ENCODE measurements at regions not wholly inside any gene's neighbourhood (a gene's known extent, or its start where the extent isn't known, plus 50 kb on each side); places are given as distances from the start of the nearest gene placed in this dataset.
"Not testable (repeated sequence)": the region's sequence is repeated elsewhere in the genome, so short reads cannot be mapped to it uniquely, and the experiment has no call there.

DNA sequence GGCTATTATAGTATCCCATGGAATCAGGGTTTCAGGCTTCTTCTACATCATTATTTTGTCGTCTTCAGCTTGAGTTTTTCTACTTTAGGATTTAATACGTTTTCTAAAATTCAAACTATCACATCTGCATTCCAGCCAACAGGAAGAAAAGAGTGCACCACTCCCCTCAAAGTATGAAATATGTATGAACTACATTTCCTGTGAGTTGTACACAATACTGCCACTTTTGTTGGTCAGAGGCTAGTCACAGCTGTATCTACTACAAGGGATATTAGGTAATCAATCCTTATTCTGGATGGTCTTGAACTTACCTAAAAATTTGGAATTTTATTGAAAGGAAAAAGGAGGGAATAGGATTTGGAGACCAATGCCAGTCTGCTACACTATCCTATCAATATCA, 235.6 kb upstream of the TBX18 start:
- TF ChIP-seq ZFX (IDR thresholded peaks at IDR 0.05) (no peak), CTCF (conservative IDR thresholded peaks at IDR 0.05) (no peak)
- H3K27ac ChIP-seq, result no peak overlapping the region

GRCh38 chr6:84998223-84998622, 233.8 kb upstream of the TBX18 start:
- H3K27ac ChIP-seq, result no peak overlapping the region
- TF ChIP-seq ZFX (IDR thresholded peaks at IDR 0.05), result no peak
- no peak for TF ChIP-seq CTCF (conservative IDR thresholded peaks at IDR 0.05)

DNA sequence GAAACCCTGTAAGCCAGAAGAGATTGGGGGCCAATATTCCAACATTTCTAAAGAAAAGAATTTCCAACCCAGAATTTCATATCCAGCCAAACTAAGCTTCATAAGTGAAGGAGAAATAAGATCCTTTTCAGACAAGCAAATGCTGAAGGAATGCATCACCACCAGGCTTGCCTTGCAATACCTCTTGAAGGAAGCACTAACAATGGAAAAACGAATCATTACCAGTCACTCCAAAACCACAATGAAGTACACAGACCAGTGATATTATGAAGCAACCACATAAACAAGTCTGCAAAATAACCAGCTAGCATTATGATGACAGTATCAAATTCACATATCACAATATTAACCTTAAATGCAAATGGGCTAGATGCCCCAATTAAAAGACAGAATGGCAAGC, 224.4 kb upstream of the TBX18 start:
- not testable (repeated sequence) for H3K27ac ChIP-seq

- not testable (repeated sequence) for H3K27ac ChIP-seq
Measured at GRCh38 chr6:84985490-84985889, 221.1 kb upstream of the TBX18 start.

DNA sequence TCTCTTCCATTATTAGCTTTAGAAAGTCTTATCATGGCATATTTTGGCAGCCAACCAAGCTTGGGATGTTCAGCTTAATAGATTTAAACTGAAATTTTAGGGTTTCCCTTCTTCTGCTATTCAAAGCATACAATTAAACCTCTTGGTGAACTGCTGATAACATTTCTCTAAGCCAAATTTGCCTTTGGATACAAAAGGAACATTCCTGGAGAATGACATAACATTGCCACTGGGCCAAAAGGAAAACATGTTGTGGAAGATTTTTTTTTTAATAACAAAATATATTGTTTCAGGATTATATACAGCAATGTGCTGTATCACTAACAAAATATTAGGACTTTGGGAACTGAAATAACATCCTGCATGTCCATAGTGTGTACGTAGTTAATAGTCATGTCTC, 215.1 kb upstream of the TBX18 start:
- TF ChIP-seq CTCF (conservative IDR thresholded peaks at IDR 0.05) (no peak), ZFX (IDR thresholded peaks at IDR 0.05) (no peak)
- H3K27ac ChIP-seq, result no peak overlapping the region

- TF ChIP-seq CTCF (conservative IDR thresholded peaks at IDR 0.05) (no peak), ZFX (IDR thresholded peaks at IDR 0.05) (no peak)
- H3K27ac ChIP-seq, result no peak overlapping the region
Measured at GRCh38 chr6:84977363-84977705, 212.9 kb upstream of the TBX18 start.

DNA sequence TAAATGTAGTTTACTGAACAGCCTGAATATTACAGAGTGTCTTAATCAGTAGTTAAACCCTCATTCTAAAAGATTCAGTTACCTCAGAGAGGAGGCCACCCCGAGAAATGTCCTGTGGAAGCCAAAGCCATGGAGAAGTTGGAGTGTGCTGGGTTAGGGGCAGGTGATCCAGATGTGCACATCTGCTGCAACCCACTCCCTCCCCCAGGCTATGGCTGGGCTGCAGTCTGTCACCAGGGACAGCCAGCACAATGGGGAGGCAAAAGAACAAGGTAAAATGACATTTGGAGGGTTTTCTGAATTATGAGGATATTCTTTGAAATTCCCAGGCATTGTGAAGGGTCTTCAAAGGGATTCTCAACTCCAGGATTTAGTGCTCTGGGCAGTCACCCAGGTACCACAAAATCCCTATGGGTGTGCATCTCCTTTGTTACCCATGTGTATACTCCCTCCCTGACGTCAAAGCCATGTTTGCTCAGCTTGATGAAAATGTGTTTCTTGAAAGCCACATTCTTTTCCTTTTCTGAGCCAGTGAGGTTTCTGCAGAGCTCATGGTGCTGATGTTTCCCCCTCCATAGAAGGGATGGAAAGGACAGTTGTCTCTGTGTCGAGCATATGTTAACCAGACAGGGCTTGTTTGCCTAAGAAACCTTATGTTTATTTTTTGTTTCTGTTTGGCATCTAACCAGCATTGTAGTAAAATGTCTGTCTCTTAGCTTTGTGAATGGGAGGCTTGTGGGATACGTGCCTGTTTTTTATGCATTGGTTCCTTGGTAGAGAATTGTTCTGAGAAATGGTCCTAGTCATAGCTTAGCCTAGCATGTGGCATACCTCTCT, 212.3 kb upstream of the TBX18 start:
- TF ChIP-seq ZFX (IDR thresholded peaks at IDR 0.05) (no peak), CTCF (conservative IDR thresholded peaks at IDR 0.05) (no peak)
- H3K27ac ChIP-seq, result no peak overlapping the region

DNA sequence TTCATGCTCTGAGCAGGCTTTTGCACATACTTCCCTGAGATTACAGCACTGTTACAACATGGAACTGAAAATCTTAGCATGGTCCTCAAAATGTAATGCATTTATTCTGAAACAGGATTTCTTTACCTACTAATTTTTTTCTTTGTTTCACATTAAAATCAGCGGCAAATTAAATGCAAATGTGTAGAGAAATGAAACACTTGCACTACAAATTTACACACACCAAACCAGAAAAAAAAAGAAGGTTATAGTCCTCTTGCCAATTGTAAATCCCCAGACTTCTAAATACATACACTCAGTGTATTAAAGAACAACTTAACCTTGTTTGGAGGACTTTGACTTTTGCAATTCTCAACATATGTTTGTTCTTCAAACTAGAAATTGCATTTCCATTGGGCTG, 210.9 kb upstream of the TBX18 start:
- TF ChIP-seq ZFX (IDR thresholded peaks at IDR 0.05), result no peak
- no peak for TF ChIP-seq CTCF (conservative IDR thresholded peaks at IDR 0.05)
- H3K27ac ChIP-seq, result no peak overlapping the region

Measured in C4-2B (cell line).